ENCODE measurements at regions not wholly inside any gene's neighbourhood (a gene's known extent, or its start where the extent isn't known, plus 50 kb on each side); places are given as distances from the start of the nearest gene placed in this dataset.

GRCh38 chr3:99508191-99508590, 130.2 kb upstream of the COL8A1 start:
- no peak for TF ChIP-seq CTCF (conservative IDR thresholded peaks at IDR 0.05; ENCODE audit: control insufficient read depth, insufficient read depth, low read depth, low read length)
- no peak overlapping the region for H3K4me3 ChIP-seq (ENCODE audit: control insufficient read depth, low read depth, low read length)
- no peak for DNase-seq (ENCODE audit: low read depth)

GRCh38 chr3:99505646-99506269, 132.6 kb upstream of the COL8A1 start:
- peak; percentile 98 for DNase-seq (ENCODE audit: low read depth)
- no peak overlapping the region for H3K4me3 ChIP-seq (ENCODE audit: control insufficient read depth, low read depth, low read length)

GRCh38 chr3:99505200-99505599, 133.2 kb upstream of the COL8A1 start:
- H3K4me3 ChIP-seq (ENCODE audit: control insufficient read depth, low read depth, low read length): no peak overlapping the region
- TF ChIP-seq CTCF (conservative IDR thresholded peaks at IDR 0.05; ENCODE audit: control insufficient read depth, insufficient read depth, low read depth, low read length): no peak
- DNase-seq (ENCODE audit: low read depth): peak; percentile 13

More at GRCh38 chr3:99505646-99506269, 132.6 kb upstream of the COL8A1 start:
- no peak for TF ChIP-seq CTCF (conservative IDR thresholded peaks at IDR 0.05; ENCODE audit: control insufficient read depth, insufficient read depth, low read depth, low read length)

GRCh38 chr3:99504258-99504657, 134.1 kb upstream of the COL8A1 start:
- no peak overlapping the region for H3K4me3 ChIP-seq (ENCODE audit: control insufficient read depth, low read depth, low read length)
- TF ChIP-seq CTCF (conservative IDR thresholded peaks at IDR 0.05; ENCODE audit: control insufficient read depth, insufficient read depth, low read depth, low read length): no peak
- peak; percentile 89 for DNase-seq (ENCODE audit: low read depth)

- H3K4me3 ChIP-seq (ENCODE audit: control insufficient read depth, low read depth, low read length): no peak overlapping the region
- TF ChIP-seq CTCF (conservative IDR thresholded peaks at IDR 0.05; ENCODE audit: control insufficient read depth, insufficient read depth, low read depth, low read length): no peak
- DNase-seq (ENCODE audit: low read depth): peak; percentile 55
These were observed 135.0 kb upstream of the COL8A1 start for GRCh38 chr3:99503350-99503749.

GRCh38 chr3:99502871-99503270, 135.5 kb upstream of the COL8A1 start:
- DNase-seq (ENCODE audit: low read depth): peak; percentile 9
- no peak overlapping the region for H3K4me3 ChIP-seq (ENCODE audit: control insufficient read depth, low read depth, low read length)
- no peak for TF ChIP-seq CTCF (conservative IDR thresholded peaks at IDR 0.05; ENCODE audit: control insufficient read depth, insufficient read depth, low read depth, low read length)

- DNase-seq (ENCODE audit: low read depth): no peak
- TF ChIP-seq CTCF (conservative IDR thresholded peaks at IDR 0.05; ENCODE audit: control insufficient read depth, insufficient read depth, low read depth, low read length): no peak
- no peak overlapping the region for H3K4me3 ChIP-seq (ENCODE audit: control insufficient read depth, low read depth, low read length)
These were observed 137.9 kb upstream of the COL8A1 start for GRCh38 chr3:99500485-99500884.
